PC-3 (cell line): ENCODE measurements at regions not wholly inside any gene's neighbourhood (a gene's known extent, or its start where the extent isn't known, plus 50 kb on each side); places are given as distances from the start of the nearest gene placed in this dataset.

Experiments
- CTCF ChIP-seq: fragments of 300-600 bp; sonication (generic); conservative IDR thresholded peaks from 2 replicates; pipeline ENCODE4 v1.5.1; 2017; ENCODE audit warnings: antibody characterized with exemption, low read depth, mild to moderate bottlenecking, low read length
- EZH2 ChIP-seq: fragments of 300-600 bp; sonication (generic); IDR thresholded peaks from one replicate; pipeline ENCODE4 v1.6.1; 2017; ENCODE audit warnings: antibody characterized with exemption, mild to moderate bottlenecking, low read length; ENCODE audit not compliant: unreplicated experiment
- EZH2phosphoT487 ChIP-seq: fragments of 300-600 bp; sonication (generic); IDR thresholded peaks from 2 replicates; pipeline ENCODE4 v1.6.1; 2018; ENCODE audit warnings: mild to moderate bottlenecking, antibody characterized with exemption, low read length, borderline replicate concordance

- TF ChIP-seq CTCF = no peak
- TF ChIP-seq EZH2 = no peak
- TF ChIP-seq EZH2phosphoT487 = no peak
These were observed 311.8 kb upstream of the MMS22L start for GRCh38 chr6:97594844-97595243.
